ENCODE measurements at regions not wholly inside any gene's neighbourhood (a gene's known extent, or its start where the extent isn't known, plus 50 kb on each side); places are given as distances from the start of the nearest gene placed in this dataset.
A peak's percentile ranks its signal among the peaks of the same experiment; 100 is the strongest.

DNA sequence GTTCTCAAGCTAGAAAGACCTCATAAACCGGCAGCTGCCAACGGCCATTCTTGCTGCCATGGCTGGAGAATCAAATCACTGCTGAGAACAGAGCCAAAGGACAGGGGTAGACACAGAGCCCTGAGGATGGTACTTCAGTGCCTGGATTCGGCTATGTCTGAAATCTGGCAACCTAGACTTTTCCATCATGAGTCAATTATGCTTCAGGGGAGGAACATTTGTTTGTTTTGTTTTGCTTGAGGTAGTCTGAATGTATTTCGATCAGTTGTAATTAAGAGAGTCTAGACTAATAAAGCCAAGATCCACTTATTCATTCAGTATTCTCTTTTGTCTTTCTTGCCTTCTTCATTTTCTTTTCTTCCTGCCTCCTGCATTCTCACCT, 122.8 kb upstream of the SH3BP4 start:
- Histone ChIP-seq H2BK5ac (ENCODE audit: low read depth, low read length, poor library complexity, severe bottlenecking) (no peak overlapping the region), H3K27ac (ENCODE audit: low read length, poor library complexity, severe bottlenecking) (no peak overlapping the region), H3K79me1 (replicated peaks; ENCODE audit: low read length, poor library complexity, severe bottlenecking) (peaks cover 3% of the 10 kb centered on the region), H3K4ac (ENCODE audit: low read depth in 1 of 2, low read length in 2 of 2) (no peak overlapping the region), H3K9ac (ENCODE audit: low read length) (no peak overlapping the region), H4K8ac (ENCODE audit: low read length) (no peak overlapping the region), H3K18ac (ENCODE audit: low read depth in 1 of 2, low read length in 2 of 2) (no peak overlapping the region), H2BK12ac (ENCODE audit: low read length in 2 of 2) (no peak overlapping the region), H3K27me3 (ENCODE audit: control insufficient read depth in 1 of 2, insufficient read depth in 1 of 2, low read length in 2 of 2) (no peaks in the 10 kb centered on the region), H2BK120ac (ENCODE audit: low read depth, low read length) (no peak overlapping the region), H2AK5ac (ENCODE audit: low read length, severe bottlenecking) (no peak overlapping the region), H4K91ac (ENCODE audit: low read length) (no peak overlapping the region), H2BK15ac (ENCODE audit: low read depth, poor library complexity, severe bottlenecking) (no peak overlapping the region), H3K9me3 (ENCODE audit: control insufficient read depth, low read length) (no peaks in the 10 kb centered on the region), H3K23ac (ENCODE audit: low read length in 2 of 2) (no peak overlapping the region), H3K4me1 (ENCODE audit: control insufficient read depth, insufficient read depth, low read depth, low read length) (peaks cover 12% of the 10 kb centered on the region), H3K4me3 (ENCODE audit: insufficient read depth in 1 of 2, low read depth in 1 of 2, low read length in 2 of 2) (no peak overlapping the region), H3K36me3 (ENCODE audit: control insufficient read depth in 1 of 2, insufficient read depth in 2 of 2, low read depth in 1 of 2, low read length in 2 of 2) (no peaks in the 10 kb centered on the region), H3K4me2 (ENCODE audit: low read length, poor library complexity, severe bottlenecking) (no peak overlapping the region), H2AFZ (ENCODE audit: low read depth, low read length) (no peak overlapping the region), H3K14ac (ENCODE audit: low read length in 2 of 2) (no peak overlapping the region)
- DNase-seq: no peak
- 84% methylated on average over 3 of the region's 4 CpGs for WGBS

DNA sequence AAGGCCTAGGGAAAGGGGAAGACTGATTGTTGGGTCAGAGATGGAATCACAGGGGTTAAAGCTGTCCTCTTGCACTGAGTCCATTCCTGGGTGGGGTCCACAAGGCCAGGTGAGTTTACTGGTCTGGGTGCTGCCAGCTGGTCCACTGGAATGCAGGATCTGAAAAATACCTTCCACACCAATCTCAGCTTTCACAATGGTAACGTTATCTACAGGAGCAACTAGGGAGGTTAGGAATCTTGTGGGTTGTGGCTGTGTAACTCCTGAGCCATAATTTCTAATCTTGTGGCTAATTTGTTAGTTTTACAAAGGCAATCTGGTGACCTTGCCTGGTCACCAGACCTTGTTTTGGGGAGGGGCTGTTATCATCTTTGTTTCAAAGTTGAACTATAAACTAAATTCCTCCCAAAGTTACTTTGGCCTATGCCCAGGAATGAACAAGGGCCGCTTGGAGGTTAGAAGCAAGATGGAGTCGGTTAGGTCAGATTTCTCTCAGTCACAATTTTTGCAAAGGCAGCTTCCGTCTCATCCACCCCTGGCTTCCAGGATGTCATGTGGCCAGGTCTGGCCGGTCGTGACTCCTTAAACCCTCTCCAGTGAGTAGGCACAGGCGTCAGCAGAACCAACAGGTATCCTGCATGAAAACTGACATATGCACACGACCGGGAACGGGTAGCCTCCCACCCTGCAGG, 123.3 kb upstream of the SH3BP4 start:
- no peak overlapping the region for H3K23ac ChIP-seq (ENCODE audit: low read length in 2 of 2)
- peaks cover 12% of the 10 kb centered on the region for H3K4me1 ChIP-seq (ENCODE audit: control insufficient read depth, insufficient read depth, low read depth, low read length)
- H3K27ac ChIP-seq (ENCODE audit: low read length, poor library complexity, severe bottlenecking): no peak overlapping the region
- H3K9me3 ChIP-seq (ENCODE audit: control insufficient read depth, low read length): no peaks in the 10 kb centered on the region
- H3K36me3 ChIP-seq (ENCODE audit: control insufficient read depth in 1 of 2, insufficient read depth in 2 of 2, low read depth in 1 of 2, low read length in 2 of 2): no peaks in the 10 kb centered on the region
- H3K14ac ChIP-seq (ENCODE audit: low read length in 2 of 2): no peak overlapping the region
- H2BK12ac ChIP-seq (ENCODE audit: low read length in 2 of 2): peak overlapping the region in 1 of 2 experiments; percentile 45
- H3K4me3 ChIP-seq (ENCODE audit: insufficient read depth in 1 of 2, low read depth in 1 of 2, low read length in 2 of 2): no peak overlapping the region
- no peak for DNase-seq
- 93% methylated on average over 10 of the region's 10 CpGs for WGBS
- H3K9ac ChIP-seq (ENCODE audit: low read length): no peak overlapping the region
- no peak overlapping the region for H4K8ac ChIP-seq (ENCODE audit: low read length)
- H3K27me3 ChIP-seq (ENCODE audit: control insufficient read depth in 1 of 2, insufficient read depth in 1 of 2, low read length in 2 of 2): no peaks in the 10 kb centered on the region
- H3K4me2 ChIP-seq (ENCODE audit: low read length, poor library complexity, severe bottlenecking): no peak overlapping the region
- H2BK5ac ChIP-seq (ENCODE audit: low read depth, low read length, poor library complexity, severe bottlenecking): no peak overlapping the region
- no peak overlapping the region for H2BK120ac ChIP-seq (ENCODE audit: low read depth, low read length)
- H4K91ac ChIP-seq (ENCODE audit: low read length): no peak overlapping the region
- no peak overlapping the region for H2BK15ac ChIP-seq (ENCODE audit: low read depth, poor library complexity, severe bottlenecking)
- H2AK5ac ChIP-seq (ENCODE audit: low read length, severe bottlenecking): peak overlapping the region; percentile 65
- H3K79me1 ChIP-seq (replicated peaks; ENCODE audit: low read length, poor library complexity, severe bottlenecking): peaks cover 3% of the 10 kb centered on the region
- no peak overlapping the region for H2AFZ ChIP-seq (ENCODE audit: low read depth, low read length)
- H3K18ac ChIP-seq (ENCODE audit: low read depth in 1 of 2, low read length in 2 of 2): no peak overlapping the region
- no peak overlapping the region for H3K4ac ChIP-seq (ENCODE audit: low read depth in 1 of 2, low read length in 2 of 2)

DNA sequence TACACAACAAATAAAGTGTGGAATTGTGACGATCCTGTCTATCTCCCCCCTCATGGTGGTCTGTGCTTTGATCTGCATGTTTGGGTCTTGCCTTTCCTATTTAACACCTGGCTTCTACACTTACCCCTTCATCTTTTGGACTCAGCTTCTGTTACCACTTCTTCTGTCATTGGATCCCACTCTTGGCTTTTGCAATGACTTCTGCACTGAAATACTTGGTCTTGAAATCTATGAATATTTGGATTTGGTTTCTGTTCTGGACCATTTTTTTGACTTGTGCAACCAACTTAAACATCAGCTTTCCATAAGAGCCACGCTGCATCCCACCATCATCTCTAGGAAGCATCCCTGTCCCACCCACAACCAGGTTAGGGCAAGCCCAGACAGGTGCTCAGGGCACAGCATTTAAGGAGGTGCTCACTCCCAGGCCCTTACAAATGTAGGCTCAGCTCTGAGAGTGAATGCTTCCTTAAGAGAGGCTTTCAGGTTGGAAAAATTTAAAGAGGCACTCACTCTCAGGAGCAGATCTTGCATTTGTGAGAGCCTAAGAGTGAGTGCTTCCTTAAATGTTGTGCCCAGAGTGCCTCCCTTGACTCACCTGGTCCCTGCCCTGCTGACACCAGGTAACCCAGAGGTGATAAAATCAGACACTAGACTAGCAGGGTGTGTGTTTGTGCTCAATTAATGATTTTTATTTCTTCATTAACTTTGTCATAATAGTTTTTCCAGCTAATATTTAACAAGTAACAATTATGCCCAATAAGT, 124.5 kb upstream of the SH3BP4 start:
- Histone ChIP-seq H3K4me2 (ENCODE audit: low read length, poor library complexity, severe bottlenecking) (no peak overlapping the region), H3K4ac (ENCODE audit: low read depth in 1 of 2, low read length in 2 of 2) (no peak overlapping the region), H3K9ac (ENCODE audit: low read length) (no peak overlapping the region), H3K18ac (ENCODE audit: low read depth in 1 of 2, low read length in 2 of 2) (no peak overlapping the region), H2BK5ac (ENCODE audit: low read depth, low read length, poor library complexity, severe bottlenecking) (no peak overlapping the region), H3K23ac (ENCODE audit: low read length in 2 of 2) (no peak overlapping the region), H3K4me1 (ENCODE audit: control insufficient read depth, insufficient read depth, low read depth, low read length) (peaks cover 14% of the 10 kb centered on the region), H2BK120ac (ENCODE audit: low read depth, low read length) (no peak overlapping the region), H3K9me3 (ENCODE audit: control insufficient read depth, low read length) (no peaks in the 10 kb centered on the region), H3K14ac (ENCODE audit: low read length in 2 of 2) (no peak overlapping the region), H3K27ac (ENCODE audit: low read length, poor library complexity, severe bottlenecking) (no peak overlapping the region), H4K91ac (ENCODE audit: low read length) (no peak overlapping the region), H3K79me1 (replicated peaks; ENCODE audit: low read length, poor library complexity, severe bottlenecking) (peaks cover 3% of the 10 kb centered on the region), H2BK12ac (ENCODE audit: low read length in 2 of 2) (no peak overlapping the region), H3K36me3 (ENCODE audit: control insufficient read depth in 1 of 2, insufficient read depth in 2 of 2, low read depth in 1 of 2, low read length in 2 of 2) (no peaks in the 10 kb centered on the region), H3K4me3 (ENCODE audit: insufficient read depth in 1 of 2, low read depth in 1 of 2, low read length in 2 of 2) (no peak overlapping the region), H2AFZ (ENCODE audit: low read depth, low read length) (no peak overlapping the region), H2BK15ac (ENCODE audit: low read depth, poor library complexity, severe bottlenecking) (no peak overlapping the region), H3K27me3 (ENCODE audit: control insufficient read depth in 1 of 2, insufficient read depth in 1 of 2, low read length in 2 of 2) (no peaks in the 10 kb centered on the region), H2AK5ac (ENCODE audit: low read length, severe bottlenecking) (peak overlapping the region; percentile 1), H4K8ac (ENCODE audit: low read length) (no peak overlapping the region)
- WGBS: 92% methylated on average over 2 of the region's 2 CpGs
- no peak for DNase-seq

- Histone ChIP-seq H2AFZ (ENCODE audit: low read depth, low read length) (no peak overlapping the region), H3K4me3 (ENCODE audit: insufficient read depth in 1 of 2, low read depth in 1 of 2, low read length in 2 of 2) (no peak overlapping the region), H3K27ac (ENCODE audit: low read length, poor library complexity, severe bottlenecking) (no peak overlapping the region), H3K9me3 (ENCODE audit: control insufficient read depth, low read length) (no peaks in the 10 kb centered on the region), H2BK15ac (ENCODE audit: low read depth, poor library complexity, severe bottlenecking) (no peak overlapping the region), H2BK12ac (ENCODE audit: low read length in 2 of 2) (no peak overlapping the region), H3K27me3 (ENCODE audit: control insufficient read depth in 1 of 2, insufficient read depth in 1 of 2, low read length in 2 of 2) (no peaks in the 10 kb centered on the region), H3K4me2 (ENCODE audit: low read length, poor library complexity, severe bottlenecking) (no peak overlapping the region), H3K9ac (ENCODE audit: low read length) (no peak overlapping the region), H2BK5ac (ENCODE audit: low read depth, low read length, poor library complexity, severe bottlenecking) (peak overlapping the region; percentile 5), H2AK5ac (ENCODE audit: low read length, severe bottlenecking) (peak overlapping the region; percentile 23), H3K79me1 (replicated peaks; ENCODE audit: low read length, poor library complexity, severe bottlenecking) (peaks cover 3% of the 10 kb centered on the region), H3K36me3 (ENCODE audit: control insufficient read depth in 1 of 2, insufficient read depth in 2 of 2, low read depth in 1 of 2, low read length in 2 of 2) (no peaks in the 10 kb centered on the region), H3K23ac (ENCODE audit: low read length in 2 of 2) (no peak overlapping the region), H3K4ac (ENCODE audit: low read depth in 1 of 2, low read length in 2 of 2) (no peak overlapping the region), H2BK120ac (ENCODE audit: low read depth, low read length) (no peak overlapping the region), H3K14ac (ENCODE audit: low read length in 2 of 2) (no peak overlapping the region), H3K4me1 (ENCODE audit: control insufficient read depth, insufficient read depth, low read depth, low read length) (peaks cover 15% of the 10 kb centered on the region), H3K18ac (ENCODE audit: low read depth in 1 of 2, low read length in 2 of 2) (no peak overlapping the region), H4K8ac (ENCODE audit: low read length) (no peak overlapping the region), H4K91ac (ENCODE audit: low read length) (no peak overlapping the region)
- WGBS: 80% methylated on average over 3 of the region's 5 CpGs
- no peak for DNase-seq
These were observed 125.1 kb upstream of the SH3BP4 start for GRCh38 chr2:234826681-234827080.

Data from mesenchymal stem cell (in vitro differentiated cells and primary cell).